ENCODE measurements at regions not wholly inside any gene's neighbourhood (a gene's known extent, or its start where the extent isn't known, plus 50 kb on each side); places are given as distances from the start of the nearest gene placed in this dataset.

- DNase-seq = no peak
Measured at GRCh38 chr11:127567237-127567932, 566.8 kb upstream of the KIRREL3 start.

- DNase-seq = no peak
Measured at GRCh38 chr11:127564810-127565209, 564.2 kb upstream of the KIRREL3 start.

GRCh38 chr11:127559978-127560377, 559.4 kb upstream of the KIRREL3 start:
- DNase-seq = no peak

- no peak for DNase-seq
Measured at GRCh38 chr11:127552446-127552845, 551.9 kb upstream of the KIRREL3 start.

- DNase-seq = no peak
Measured at GRCh38 chr11:127531167-127531566, 530.6 kb upstream of the KIRREL3 start.

- no peak for DNase-seq
Measured at GRCh38 chr11:127528297-127528696, 527.7 kb upstream of the KIRREL3 start.

- no peak for DNase-seq
Measured at GRCh38 chr11:127524618-127525017, 524.0 kb upstream of the KIRREL3 start.

- no peak for DNase-seq
Measured at GRCh38 chr11:127521413-127521812, 520.8 kb upstream of the KIRREL3 start.

GRCh38 chr11:127507851-127508250, 507.3 kb upstream of the KIRREL3 start:
- no peak for DNase-seq

GRCh38 chr11:127506647-127507046, 506.1 kb upstream of the KIRREL3 start:
- DNase-seq = no peak

GRCh38 chr11:127506126-127506525, 505.6 kb upstream of the KIRREL3 start:
- DNase-seq = no peak

GRCh38 chr11:127496165-127496564, 495.6 kb upstream of the KIRREL3 start:
- DNase-seq = no peak

- DNase-seq = no peak
Measured at GRCh38 chr11:127493330-127494022, 492.9 kb upstream of the KIRREL3 start.

- DNase-seq = no peak
Measured at GRCh38 chr11:127492029-127492428, 491.5 kb upstream of the KIRREL3 start.

- DNase-seq = no peak
Measured at GRCh38 chr11:127491589-127491988, 491.0 kb upstream of the KIRREL3 start.

GRCh38 chr11:127490896-127491295, 490.3 kb upstream of the KIRREL3 start:
- no peak for DNase-seq

- no peak for DNase-seq
Measured at GRCh38 chr11:127485541-127485940, 485.0 kb upstream of the KIRREL3 start.

GRCh38 chr11:127481391-127481790, 480.8 kb upstream of the KIRREL3 start:
- no peak for DNase-seq

- DNase-seq = no peak
Measured at GRCh38 chr11:127478826-127479225, 478.3 kb upstream of the KIRREL3 start.

- no peak for DNase-seq
Measured at GRCh38 chr11:127474766-127475165, 474.2 kb upstream of the KIRREL3 start.

- no peak for DNase-seq
Measured at GRCh38 chr11:127472505-127472904, 471.9 kb upstream of the KIRREL3 start.

- DNase-seq = no peak
Measured at GRCh38 chr11:127471662-127472061, 471.1 kb upstream of the KIRREL3 start.

- DNase-seq = peak; percentile 23
Measured at GRCh38 chr11:127470306-127470884, 469.8 kb upstream of the KIRREL3 start.

- no peak for DNase-seq
Measured at GRCh38 chr11:127464325-127464724, 463.8 kb upstream of the KIRREL3 start.

- DNase-seq = no peak
Measured at GRCh38 chr11:127462065-127462344, 461.4 kb upstream of the KIRREL3 start.

Measured in suppressor macrophage treated with lipopolysaccharide for 4 hours (primary cell).